HG02642 (cell line): ENCODE measurements at regions not wholly inside any gene's neighbourhood (a gene's known extent, or its start where the extent isn't known, plus 50 kb on each side); places are given as distances from the start of the nearest gene placed in this dataset.
"Not testable (repeated sequence)": the region's sequence is repeated elsewhere in the genome, so short reads cannot be mapped to it uniquely, and the experiment has no call there.

Experiments
- ATAC-seq: cut with Tn5 transposase; IDR thresholded peaks from one replicate; pipeline ENCODE4 v1.9.1; 2021; ENCODE audit warnings: mild to moderate bottlenecking; ENCODE audit not compliant: unreplicated experiment, poor library complexity

GRCh38 chr2:4024605-4025004 lies 321.2 kb downstream of the DCDC2C start:
- ATAC-seq, result no peak

- ATAC-seq, result no peak
Observed at GRCh38 chr2:4029081-4029480, 325.7 kb downstream of the DCDC2C start.

GRCh38 chr2:4039896-4040295 lies 336.5 kb downstream of the DCDC2C start:
- no peak for ATAC-seq

GRCh38 chr2:4047961-4048891 lies 344.9 kb downstream of the DCDC2C start:
- no peak for ATAC-seq

- ATAC-seq, result no peak
Observed at GRCh38 chr2:4049463-4049862, 346.1 kb downstream of the DCDC2C start.

GRCh38 chr2:4053769-4054493 lies 350.6 kb downstream of the DCDC2C start:
- ATAC-seq, result no peak

GRCh38 chr2:4066217-4066616 lies 362.8 kb downstream of the DCDC2C start:
- ATAC-seq, result no peak

GRCh38 chr2:4073026-4073569 lies 369.7 kb downstream of the DCDC2C start:
- no peak for ATAC-seq

- no peak for ATAC-seq
Observed at GRCh38 chr2:4077017-4077416, 373.6 kb downstream of the DCDC2C start.

GRCh38 chr2:4085186-4085585 lies 381.8 kb downstream of the DCDC2C start:
- no peak for ATAC-seq

GRCh38 chr2:4090668-4091630 lies 387.6 kb downstream of the DCDC2C start:
- no peak for ATAC-seq

GRCh38 chr2:4091869-4092268 lies 388.5 kb downstream of the DCDC2C start:
- ATAC-seq, result no peak

GRCh38 chr2:4094743-4095142 lies 391.4 kb downstream of the DCDC2C start:
- no peak for ATAC-seq

GRCh38 chr2:4096978-4097766 lies 393.8 kb downstream of the DCDC2C start:
- no peak for ATAC-seq

- no peak for ATAC-seq
Observed at GRCh38 chr2:4098137-4098536, 394.8 kb downstream of the DCDC2C start.

- ATAC-seq, result no peak
Observed at GRCh38 chr2:4101936-4102335, 398.6 kb downstream of the DCDC2C start.

- no peak for ATAC-seq
Observed at GRCh38 chr2:4107179-4107578, 403.8 kb downstream of the DCDC2C start.

- ATAC-seq, result no peak
Observed at GRCh38 chr2:4110273-4110672, 406.9 kb downstream of the DCDC2C start.

- not testable (repeated sequence) for ATAC-seq
Observed at GRCh38 chr2:4115435-4115834, 412.1 kb downstream of the DCDC2C start.
